ENCODE measurements at regions not wholly inside any gene's neighbourhood (a gene's known extent, or its start where the extent isn't known, plus 50 kb on each side); places are given as distances from the start of the nearest gene placed in this dataset.

GRCh38 chr15:37362414-37362813, 262.1 kb upstream of the MEIS2 start:
- TF ChIP-seq REST (IDR thresholded peaks at IDR 0.05) (no peak), CTCF (IDR thresholded peaks at IDR 0.05; ENCODE audit: low read depth, low read length, missing input control) (no peak), NR2F2 (IDR thresholded peaks at IDR 0.05) (no peak), JUND (IDR thresholded peaks at IDR 0.05) (no peak), SP1 (IDR thresholded peaks at IDR 0.05) (no peak), ZBTB33 (IDR thresholded peaks at IDR 0.05) (no peak), YY1 (IDR thresholded peaks at IDR 0.05) (no peak)

Measured in liver (tissue), 3 donors.